ENCODE measurements at regions not wholly inside any gene's neighbourhood (a gene's known extent, or its start where the extent isn't known, plus 50 kb on each side); places are given as distances from the start of the nearest gene placed in this dataset.

GRCh38 chr1:56202796-56203492 lies 376.4 kb downstream of the PLPP3 start:
- peaks cover 3% of the 10 kb centered on the region for H3K9me3 Mint-ChIP-seq
- no peaks in the 10 kb centered on the region for H3K36me3 Mint-ChIP-seq
- intact Hi-C loops (cut with micrococcal nuclease) = no loop called here
- H3K4me3 Mint-ChIP-seq = no peak overlapping the region
- ChIA-PET POLR2A (no interaction called here), CTCF (no interaction called here)
- H3K27me3 Mint-ChIP-seq = no peaks in the 10 kb centered on the region
- H3K4me1 Mint-ChIP-seq (ENCODE audit: low read depth) = no peaks in the 10 kb centered on the region
- no peak for DNase-seq
- no peak overlapping the region for H3K27ac Mint-ChIP-seq

GRCh38 chr1:56202186-56202585 lies 377.2 kb downstream of the PLPP3 start:
- DNase-seq = no peak
- peaks cover 3% of the 10 kb centered on the region for H3K9me3 Mint-ChIP-seq
- ChIA-PET CTCF (no interaction called here), POLR2A (no interaction called here)
- intact Hi-C loops (cut with micrococcal nuclease) = no loop called here
- no peaks in the 10 kb centered on the region for H3K27me3 Mint-ChIP-seq
- H3K36me3 Mint-ChIP-seq = no peaks in the 10 kb centered on the region
- no peak overlapping the region for H3K27ac Mint-ChIP-seq
- no peaks in the 10 kb centered on the region for H3K4me1 Mint-ChIP-seq (ENCODE audit: low read depth)
- no peak overlapping the region for H3K4me3 Mint-ChIP-seq

DNA sequence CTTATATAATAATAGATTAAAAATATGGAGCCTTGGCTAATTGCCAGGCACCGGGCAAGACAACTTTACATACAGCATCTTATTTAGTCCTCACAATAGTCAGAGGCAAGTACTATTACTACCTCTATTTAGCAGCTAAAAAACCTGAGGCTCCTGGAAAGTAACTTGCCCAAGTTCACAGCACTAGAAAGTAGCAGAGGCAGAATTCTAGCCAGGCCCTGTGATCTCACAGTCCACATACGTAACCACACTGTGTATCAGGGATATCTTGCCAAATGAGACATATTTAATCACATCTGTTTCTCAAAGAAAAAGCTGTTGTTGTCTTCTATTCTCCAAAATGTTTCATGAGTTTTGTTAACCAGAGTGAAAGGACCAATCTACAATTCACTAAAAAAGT lies 378.5 kb downstream of the PLPP3 start:
- Mint-ChIP-seq H3K4me3 (no peak overlapping the region), H3K27me3 (no peaks in the 10 kb centered on the region), H3K36me3 (no peaks in the 10 kb centered on the region), H3K27ac (no peak overlapping the region), H3K9me3 (no peaks in the 10 kb centered on the region), H3K4me1 (ENCODE audit: low read depth) (no peaks in the 10 kb centered on the region)
- DNase-seq = no peak
- intact Hi-C loops (cut with micrococcal nuclease) = no loop called here
- POLR2A ChIA-PET = no interaction called here
- CTCF ChIA-PET = interaction anchor here (0.7 kb wide), 1 partner anchor 10 kb away, joined by 3 read pairs; no protein-coding TSS in a partner anchor

- DNase-seq = no peak
- Mint-ChIP-seq H3K4me1 (ENCODE audit: low read depth) (no peaks in the 10 kb centered on the region), H3K27ac (no peak overlapping the region), H3K36me3 (no peaks in the 10 kb centered on the region), H3K9me3 (no peaks in the 10 kb centered on the region), H3K4me3 (no peak overlapping the region), H3K27me3 (no peaks in the 10 kb centered on the region)
- intact Hi-C loops (cut with micrococcal nuclease) = no loop called here
- POLR2A ChIA-PET = no interaction called here
- CTCF ChIA-PET = no interaction called here
These were observed 378.9 kb downstream of the PLPP3 start for GRCh38 chr1:56200442-56200841.

GRCh38 chr1:56199956-56200355 lies 379.4 kb downstream of the PLPP3 start:
- ChIA-PET POLR2A (no interaction called here), CTCF (no interaction called here)
- intact Hi-C loops (cut with micrococcal nuclease) = no loop called here
- no peak overlapping the region for H3K4me3 Mint-ChIP-seq
- no peaks in the 10 kb centered on the region for H3K36me3 Mint-ChIP-seq
- H3K27me3 Mint-ChIP-seq = no peaks in the 10 kb centered on the region
- no peak for DNase-seq
- no peaks in the 10 kb centered on the region for H3K4me1 Mint-ChIP-seq (ENCODE audit: low read depth)
- no peak overlapping the region for H3K27ac Mint-ChIP-seq
- no peaks in the 10 kb centered on the region for H3K9me3 Mint-ChIP-seq

DNA sequence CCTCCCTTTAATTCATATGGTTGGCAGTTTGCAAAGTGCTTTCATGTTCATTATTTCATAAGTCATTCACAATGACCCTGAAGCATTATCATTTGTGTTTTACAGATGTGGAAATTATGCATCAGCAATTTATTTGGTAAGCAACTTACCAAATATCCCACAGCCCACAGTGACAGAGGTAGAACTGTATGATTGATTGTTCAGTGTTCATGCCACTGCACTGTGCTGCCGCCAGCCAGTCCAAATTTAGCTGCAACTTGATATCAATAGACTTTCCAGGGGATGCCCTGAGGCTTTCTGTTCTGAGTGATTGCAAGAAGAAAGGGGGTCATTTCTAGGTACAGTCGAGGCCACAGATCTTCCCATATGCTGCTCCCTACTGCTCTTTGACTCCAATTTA lies 380.3 kb downstream of the PLPP3 start:
- H3K27ac Mint-ChIP-seq = no peak overlapping the region
- no peaks in the 10 kb centered on the region for H3K9me3 Mint-ChIP-seq
- H3K36me3 Mint-ChIP-seq = no peaks in the 10 kb centered on the region
- intact Hi-C loops (cut with micrococcal nuclease) = no loop called here
- H3K27me3 Mint-ChIP-seq = no peaks in the 10 kb centered on the region
- no peak overlapping the region for H3K4me3 Mint-ChIP-seq
- ChIA-PET CTCF (no interaction called here), POLR2A (no interaction called here)
- no peak for DNase-seq
- no peaks in the 10 kb centered on the region for H3K4me1 Mint-ChIP-seq (ENCODE audit: low read depth)

DNA sequence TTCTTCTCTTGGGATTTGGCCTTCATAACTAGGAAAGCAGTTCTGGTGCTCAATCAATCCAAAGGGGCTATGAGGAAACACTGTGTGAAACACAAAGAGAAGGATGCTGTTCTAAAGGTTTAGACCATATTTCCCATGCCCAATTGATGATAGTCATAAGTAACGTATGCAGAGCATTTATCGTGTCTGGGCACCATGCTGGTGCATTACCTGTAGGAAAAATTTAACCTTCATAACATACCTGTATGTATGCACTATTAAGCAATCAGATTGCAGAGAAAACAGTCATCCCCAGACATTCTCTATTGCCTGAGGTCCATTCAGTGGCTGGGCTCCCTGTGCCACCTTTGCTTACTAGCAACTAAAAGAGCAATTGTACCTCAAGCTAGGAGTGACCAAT lies 381.4 kb downstream of the PLPP3 start:
- H3K36me3 Mint-ChIP-seq = no peaks in the 10 kb centered on the region
- H3K27me3 Mint-ChIP-seq = no peaks in the 10 kb centered on the region
- H3K4me1 Mint-ChIP-seq (ENCODE audit: low read depth) = no peaks in the 10 kb centered on the region
- intact Hi-C loops (cut with micrococcal nuclease) = no loop called here
- DNase-seq = no peak
- H3K27ac Mint-ChIP-seq = no peak overlapping the region
- ChIA-PET POLR2A (no interaction called here), CTCF (no interaction called here)
- no peaks in the 10 kb centered on the region for H3K9me3 Mint-ChIP-seq
- no peak overlapping the region for H3K4me3 Mint-ChIP-seq

DNA sequence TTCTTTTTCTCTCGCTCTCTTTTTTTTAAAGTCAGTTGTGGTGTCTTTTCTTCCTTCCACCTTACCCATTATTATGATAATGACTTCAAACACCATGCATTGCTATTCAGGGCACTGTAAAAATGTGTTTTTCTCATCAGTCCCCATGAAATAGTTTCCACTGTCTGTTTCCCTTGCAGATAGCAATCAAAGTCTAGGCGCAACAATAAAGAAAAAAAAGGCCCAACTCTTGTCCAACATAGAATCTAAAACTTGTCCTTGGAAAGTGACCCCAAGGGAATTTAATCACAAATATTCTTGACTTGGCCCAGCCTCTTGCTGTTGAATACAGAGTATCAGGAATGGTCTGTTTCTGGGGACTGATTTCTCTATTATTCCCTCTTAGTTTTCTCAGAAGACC lies 382.5 kb downstream of the PLPP3 start:
- no peaks in the 10 kb centered on the region for H3K36me3 Mint-ChIP-seq
- no peaks in the 10 kb centered on the region for H3K27me3 Mint-ChIP-seq
- no peak for DNase-seq
- H3K9me3 Mint-ChIP-seq = no peaks in the 10 kb centered on the region
- H3K27ac Mint-ChIP-seq = no peak overlapping the region
- CTCF ChIA-PET = no interaction called here
- intact Hi-C loops (cut with micrococcal nuclease) = no loop called here
- POLR2A ChIA-PET = no interaction called here
- no peaks in the 10 kb centered on the region for H3K4me1 Mint-ChIP-seq (ENCODE audit: low read depth)
- no peak overlapping the region for H3K4me3 Mint-ChIP-seq

- no peaks in the 10 kb centered on the region for H3K9me3 Mint-ChIP-seq
- DNase-seq = no peak
- no peak overlapping the region for H3K4me3 Mint-ChIP-seq
- ChIA-PET POLR2A (no interaction called here), CTCF (no interaction called here)
- H3K4me1 Mint-ChIP-seq (ENCODE audit: low read depth) = no peaks in the 10 kb centered on the region
- no peak overlapping the region for H3K27ac Mint-ChIP-seq
- H3K36me3 Mint-ChIP-seq = no peaks in the 10 kb centered on the region
- intact Hi-C loops (cut with micrococcal nuclease) = no loop called here
- no peaks in the 10 kb centered on the region for H3K27me3 Mint-ChIP-seq
These were observed 384.6 kb downstream of the PLPP3 start for GRCh38 chr1:56194701-56195300.

DNA sequence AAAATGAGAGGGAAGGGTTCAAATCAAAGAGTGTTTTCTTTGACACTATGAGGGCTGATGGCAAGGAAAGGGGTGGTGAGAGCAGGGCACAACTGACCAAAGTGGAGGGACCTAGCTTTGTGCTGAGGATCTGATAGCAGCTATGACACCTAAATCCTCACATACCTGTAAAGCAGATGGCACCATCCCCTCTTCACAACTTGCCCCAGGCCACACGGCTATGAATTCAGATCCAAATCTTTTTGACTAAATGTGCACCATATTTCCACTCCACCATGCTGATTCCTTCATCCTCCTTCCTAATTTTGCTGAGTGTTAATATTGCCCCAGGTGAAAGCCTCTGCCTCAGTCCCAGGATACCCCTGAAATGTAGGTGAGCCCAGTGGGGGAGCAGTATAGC lies 385.7 kb downstream of the PLPP3 start:
- H3K36me3 Mint-ChIP-seq = no peaks in the 10 kb centered on the region
- H3K27me3 Mint-ChIP-seq = no peaks in the 10 kb centered on the region
- POLR2A ChIA-PET = no interaction called here
- H3K9me3 Mint-ChIP-seq = no peaks in the 10 kb centered on the region
- no peak overlapping the region for H3K27ac Mint-ChIP-seq
- no peaks in the 10 kb centered on the region for H3K4me1 Mint-ChIP-seq (ENCODE audit: low read depth)
- DNase-seq = no peak
- CTCF ChIA-PET = no interaction called here
- intact Hi-C loops (cut with micrococcal nuclease) = no loop called here
- H3K4me3 Mint-ChIP-seq = no peak overlapping the region

DNA sequence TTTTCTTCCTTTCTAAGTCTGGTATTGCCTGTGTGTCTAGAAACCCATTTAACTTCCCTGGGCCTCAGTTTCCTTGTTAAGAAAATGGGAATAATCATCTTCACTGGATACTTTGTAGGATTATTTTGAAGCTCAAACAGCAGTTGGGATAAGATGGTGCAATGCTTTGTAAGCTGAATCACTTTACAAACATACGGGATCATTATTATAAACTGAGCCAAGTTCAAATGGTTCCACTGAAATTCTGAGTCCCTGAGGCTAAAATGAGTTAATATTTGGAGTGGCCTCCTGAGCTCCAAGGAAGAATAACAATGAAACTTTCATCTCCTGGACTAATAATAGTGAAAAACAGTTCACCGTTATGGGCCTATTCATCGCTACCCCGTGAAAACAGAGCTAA lies 388.0 kb downstream of the PLPP3 start:
- POLR2A ChIA-PET = no interaction called here
- no peaks in the 10 kb centered on the region for H3K27me3 Mint-ChIP-seq

GRCh38 chr1:56190806-56191365 lies 388.5 kb downstream of the PLPP3 start:
- Mint-ChIP-seq H3K9me3 (no peaks in the 10 kb centered on the region), H3K27me3 (no peaks in the 10 kb centered on the region), H3K4me3 (no peak overlapping the region), H3K36me3 (no peaks in the 10 kb centered on the region), H3K27ac (no peak overlapping the region), H3K4me1 (ENCODE audit: low read depth) (no peaks in the 10 kb centered on the region)
- intact Hi-C loops (cut with micrococcal nuclease) = no loop called here
- ChIA-PET CTCF (interaction anchor here (0.7 kb wide), 1 partner anchor 14 kb away, joined by 3 read pairs; no protein-coding TSS in a partner anchor), POLR2A (no interaction called here)
- DNase-seq = no peak

More for the DNA sequence above, 388.0 kb downstream of the PLPP3 start:
- Mint-ChIP-seq H3K27ac (no peak overlapping the region), H3K36me3 (no peaks in the 10 kb centered on the region), H3K4me3 (no peak overlapping the region), H3K4me1 (ENCODE audit: low read depth) (no peaks in the 10 kb centered on the region), H3K9me3 (no peaks in the 10 kb centered on the region)
- DNase-seq = no peak
- CTCF ChIA-PET = interaction anchor here (0.7 kb wide), 1 partner anchor 14 kb away, joined by 3 read pairs; no protein-coding TSS in a partner anchor
- intact Hi-C loops (cut with micrococcal nuclease) = no loop called here

Data from activated CD4-positive, alpha-beta memory T cell treated with anti-CD3 and anti-CD28 coated beads for 36 hours (primary cell).